Muscle layer of colon (tissue), 2 donors: ENCODE measurements at regions not wholly inside any gene's neighbourhood (a gene's known extent, or its start where the extent isn't known, plus 50 kb on each side); places are given as distances from the start of the nearest gene placed in this dataset.

Source experiments
- H3K27ac ChIP-seq: one replicate; pipeline ENCODE4 v1.7.0; 2013; ENCODE audit warnings: low read depth, mild to moderate bottlenecking, low read length, moderate library complexity
- H3K27me3 ChIP-seq, 2 donors: one replicate each; pipeline ENCODE4 v1.7.0; 2013; ENCODE audit warnings: low read length in 2 of 2, mild to moderate bottlenecking in 2 of 2; ENCODE audit not compliant: insufficient read depth in 2 of 2, control insufficient read depth in 1 of 2
- H3K36me3 ChIP-seq: one replicate; pipeline ENCODE4 v1.7.0; 2013; ENCODE audit warnings: mild to moderate bottlenecking, low read length; ENCODE audit not compliant: insufficient read depth
- H3K4me1 ChIP-seq: one replicate; pipeline ENCODE4 v1.7.0; 2013; ENCODE audit warnings: mild to moderate bottlenecking, low read length; ENCODE audit not compliant: insufficient read depth
- H3K4me3 ChIP-seq, 2 donors: one replicate each; pipeline ENCODE4 v1.7.0; 2013; ENCODE audit warnings: low read length in 2 of 2, low read depth in 1 of 2, mild to moderate bottlenecking in 1 of 2, moderate library complexity in 1 of 2
- H3K9ac ChIP-seq: one replicate; pipeline ENCODE4 v1.7.0; 2013; ENCODE audit warnings: low read length
- H3K9me3 ChIP-seq: one replicate; pipeline ENCODE4 v1.7.0; 2013; ENCODE audit warnings: mild to moderate bottlenecking, low read length
- donor health status: abdominal sarcoma.
- donor health status: Adenocarcinoma of cecum.

- Histone ChIP-seq H3K9ac (no peak overlapping the region), H3K4me1 (no peaks in the 10 kb centered on the region), H3K9me3 (no peaks in the 10 kb centered on the region), H3K27me3 (no peaks in the 10 kb centered on the region), H3K4me3 (no peak overlapping the region), H3K27ac (no peak overlapping the region), H3K36me3 (no peaks in the 10 kb centered on the region)
These were observed 104.1 kb downstream of the SLC25A46 start for GRCh38 chr5:110842948-110843347.

- no peak overlapping the region for H3K27ac ChIP-seq
- no peak overlapping the region for H3K9ac ChIP-seq
- no peaks in the 10 kb centered on the region for H3K36me3 ChIP-seq
- no peaks in the 10 kb centered on the region for H3K27me3 ChIP-seq
- no peak overlapping the region for H3K4me3 ChIP-seq
- no peaks in the 10 kb centered on the region for H3K4me1 ChIP-seq
- H3K9me3 ChIP-seq = no peaks in the 10 kb centered on the region
These were observed 105.4 kb downstream of the SLC25A46 start for GRCh38 chr5:110844251-110844650.

- H3K9me3 ChIP-seq = no peaks in the 10 kb centered on the region
- no peaks in the 10 kb centered on the region for H3K4me1 ChIP-seq
- no peaks in the 10 kb centered on the region for H3K36me3 ChIP-seq
- no peaks in the 10 kb centered on the region for H3K27me3 ChIP-seq
- H3K4me3 ChIP-seq = no peak overlapping the region
- no peak overlapping the region for H3K27ac ChIP-seq
- H3K9ac ChIP-seq = no peak overlapping the region
These were observed 107.7 kb downstream of the SLC25A46 start for GRCh38 chr5:110846398-110847001.

- Histone ChIP-seq H3K27me3 (no peaks in the 10 kb centered on the region), H3K36me3 (no peaks in the 10 kb centered on the region), H3K27ac (no peak overlapping the region)
These were observed 112.5 kb downstream of the SLC25A46 start for GRCh38 chr5:110851357-110851756.

GRCh38 chr5:110852053-110852452 is 113.2 kb downstream of the SLC25A46 start:
- Histone ChIP-seq H3K9me3 (no peaks in the 10 kb centered on the region), H3K4me3 (no peak overlapping the region), H3K36me3 (no peaks in the 10 kb centered on the region), H3K27me3 (no peaks in the 10 kb centered on the region), H3K27ac (no peak overlapping the region), H3K4me1 (no peaks in the 10 kb centered on the region), H3K9ac (no peak overlapping the region)

More at GRCh38 chr5:110851357-110851756, 112.5 kb downstream of the SLC25A46 start:
- H3K4me1 ChIP-seq = no peaks in the 10 kb centered on the region
- H3K4me3 ChIP-seq = no peak overlapping the region
- no peaks in the 10 kb centered on the region for H3K9me3 ChIP-seq
- no peak overlapping the region for H3K9ac ChIP-seq

- no peaks in the 10 kb centered on the region for H3K27me3 ChIP-seq
- no peaks in the 10 kb centered on the region for H3K36me3 ChIP-seq
- H3K9ac ChIP-seq = no peak overlapping the region
- H3K4me1 ChIP-seq = no peaks in the 10 kb centered on the region
- H3K27ac ChIP-seq = no peak overlapping the region
- no peak overlapping the region for H3K4me3 ChIP-seq
- no peaks in the 10 kb centered on the region for H3K9me3 ChIP-seq
These were observed 113.7 kb downstream of the SLC25A46 start for GRCh38 chr5:110852541-110852940.

- Histone ChIP-seq H3K4me1 (no peaks in the 10 kb centered on the region), H3K4me3 (no peak overlapping the region), H3K36me3 (no peaks in the 10 kb centered on the region), H3K27ac (no peak overlapping the region), H3K27me3 (no peaks in the 10 kb centered on the region), H3K9me3 (no peaks in the 10 kb centered on the region), H3K9ac (no peak overlapping the region)
These were observed 114.5 kb downstream of the SLC25A46 start for GRCh38 chr5:110853267-110853666.

GRCh38 chr5:110854200-110854599 is 115.4 kb downstream of the SLC25A46 start:
- Histone ChIP-seq H3K4me1 (no peaks in the 10 kb centered on the region), H3K27ac (no peak overlapping the region), H3K9ac (no peak overlapping the region), H3K9me3 (no peaks in the 10 kb centered on the region), H3K36me3 (no peaks in the 10 kb centered on the region), H3K27me3 (no peaks in the 10 kb centered on the region), H3K4me3 (no peak overlapping the region)

GRCh38 chr5:110855961-110856360 is 117.2 kb downstream of the SLC25A46 start:
- no peak overlapping the region for H3K27ac ChIP-seq
- no peaks in the 10 kb centered on the region for H3K4me1 ChIP-seq
- H3K36me3 ChIP-seq = no peaks in the 10 kb centered on the region
- H3K9me3 ChIP-seq = no peaks in the 10 kb centered on the region
- H3K4me3 ChIP-seq = no peak overlapping the region
- H3K27me3 ChIP-seq = no peaks in the 10 kb centered on the region
- no peak overlapping the region for H3K9ac ChIP-seq

- H3K4me3 ChIP-seq = no peak overlapping the region
- H3K4me1 ChIP-seq = no peaks in the 10 kb centered on the region
- H3K9me3 ChIP-seq = no peaks in the 10 kb centered on the region
- no peak overlapping the region for H3K9ac ChIP-seq
- H3K27me3 ChIP-seq = no peaks in the 10 kb centered on the region
- no peaks in the 10 kb centered on the region for H3K36me3 ChIP-seq
- H3K27ac ChIP-seq = no peak overlapping the region
These were observed 126.7 kb downstream of the SLC25A46 start for GRCh38 chr5:110865400-110866094.

- H3K4me3 ChIP-seq = no peak overlapping the region
- H3K27me3 ChIP-seq = no peaks in the 10 kb centered on the region
- no peak overlapping the region for H3K9ac ChIP-seq
- H3K9me3 ChIP-seq = no peaks in the 10 kb centered on the region
- no peak overlapping the region for H3K27ac ChIP-seq
- H3K36me3 ChIP-seq = no peaks in the 10 kb centered on the region
- no peaks in the 10 kb centered on the region for H3K4me1 ChIP-seq
These were observed 131.1 kb downstream of the SLC25A46 start for GRCh38 chr5:110869927-110870326.

GRCh38 chr5:110872200-110872599 is 133.4 kb downstream of the SLC25A46 start:
- no peaks in the 10 kb centered on the region for H3K36me3 ChIP-seq
- no peaks in the 10 kb centered on the region for H3K27me3 ChIP-seq
- no peak overlapping the region for H3K9ac ChIP-seq
- no peaks in the 10 kb centered on the region for H3K9me3 ChIP-seq
- H3K27ac ChIP-seq = no peak overlapping the region
- H3K4me3 ChIP-seq = no peak overlapping the region
- H3K4me1 ChIP-seq = no peaks in the 10 kb centered on the region
